GM21825 (cell line): ENCODE measurements at regions not wholly inside any gene's neighbourhood (a gene's known extent, or its start where the extent isn't known, plus 50 kb on each side); places are given as distances from the start of the nearest gene placed in this dataset.

Experiments
- ATAC-seq: cut with Tn5 transposase; IDR thresholded peaks from one replicate; pipeline ENCODE4 v1.9.1; 2021; ENCODE audit warnings: mild to moderate bottlenecking, moderate library complexity; ENCODE audit not compliant: unreplicated experiment

GRCh38 chr11:71311928-71312510, 59.6 kb upstream of the SHANK2 start:
- ATAC-seq, result no peak

GRCh38 chr11:71311176-71311925, 59.0 kb upstream of the SHANK2 start:
- no peak for ATAC-seq

- no peak for ATAC-seq
Measured at GRCh38 chr11:71310184-71310583, 57.8 kb upstream of the SHANK2 start.

DNA sequence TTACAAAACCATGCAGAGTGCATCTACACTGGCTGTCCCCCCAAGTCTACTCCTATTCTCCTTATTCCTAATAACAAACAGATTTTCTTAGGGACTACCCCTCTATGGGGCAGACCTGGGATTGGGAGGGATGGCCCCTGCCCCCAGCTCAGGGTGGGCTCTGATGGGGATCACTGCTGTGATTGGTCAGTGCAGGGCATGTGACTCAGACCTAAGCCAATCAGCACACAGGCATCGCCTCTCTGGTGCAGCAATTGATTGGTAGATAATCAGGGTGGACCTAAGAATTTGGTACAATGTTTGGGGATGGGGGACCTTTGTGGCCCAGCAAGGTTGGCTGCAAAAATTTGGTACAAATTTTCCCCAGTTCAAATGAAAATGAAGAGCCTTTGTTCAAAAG, 57.2 kb upstream of the SHANK2 start:
- no peak for ATAC-seq

- ATAC-seq, result no peak
Measured at GRCh38 chr11:71309181-71309580, 56.8 kb upstream of the SHANK2 start.

- ATAC-seq, result no peak
Measured at GRCh38 chr11:71307811-71308645, 55.7 kb upstream of the SHANK2 start.

DNA sequence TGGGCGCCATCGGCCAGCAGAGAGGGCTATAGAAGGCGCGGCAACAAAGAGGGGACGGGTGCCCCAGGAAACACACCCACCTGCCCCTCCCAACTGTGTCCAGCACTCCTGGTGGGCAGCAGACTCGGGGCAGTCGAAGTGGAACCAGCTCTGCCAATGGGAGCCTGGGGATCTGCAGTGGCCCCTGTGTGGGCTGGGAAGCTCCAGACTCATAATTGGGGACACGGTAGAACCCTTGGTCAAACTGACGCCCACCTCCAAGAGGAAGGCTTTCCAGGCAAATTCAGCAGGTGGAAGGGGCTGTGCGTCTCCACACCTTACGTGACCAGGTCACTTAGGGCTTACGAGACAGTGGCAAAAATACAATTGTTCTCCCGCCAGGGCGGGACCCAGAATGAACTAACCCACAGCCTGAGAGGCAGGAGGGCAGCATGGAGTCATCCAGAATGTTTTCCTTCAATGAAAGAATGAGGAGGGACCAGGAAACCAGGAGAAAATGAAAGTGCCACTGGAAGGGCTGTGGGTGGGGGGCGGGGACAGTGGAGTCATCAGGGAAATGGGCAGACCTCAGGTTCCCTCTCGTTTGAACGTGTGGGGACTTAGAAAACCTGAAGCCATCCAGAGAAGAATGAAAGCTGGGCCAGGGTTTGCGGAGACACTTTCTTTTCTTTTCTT, 53.2 kb upstream of the SHANK2 start:
- ATAC-seq, result no peak

- no peak for ATAC-seq
Measured at GRCh38 chr11:71305041-71305440, 52.7 kb upstream of the SHANK2 start.

GRCh38 chr11:71304491-71304890, 52.1 kb upstream of the SHANK2 start:
- no peak for ATAC-seq

DNA sequence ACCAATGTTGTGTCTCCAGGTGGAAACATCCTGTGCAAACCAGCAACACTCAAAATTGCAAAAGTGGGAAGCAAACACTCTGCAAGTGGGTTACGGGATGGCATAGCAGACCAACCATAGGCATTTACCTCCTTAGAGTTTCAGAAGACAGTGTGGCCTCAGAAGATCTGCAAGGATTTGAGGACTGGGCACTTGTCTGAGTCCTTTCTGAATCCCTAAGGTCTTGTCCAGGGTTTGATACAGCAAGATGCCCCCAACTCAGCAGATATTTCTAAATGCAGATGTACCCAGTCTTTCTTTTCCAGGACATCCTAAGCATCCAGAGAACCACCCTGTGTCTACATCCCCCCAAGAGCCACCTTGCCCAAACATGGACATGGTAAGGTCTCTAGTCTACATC, 51.7 kb upstream of the SHANK2 start:
- no peak for ATAC-seq

DNA sequence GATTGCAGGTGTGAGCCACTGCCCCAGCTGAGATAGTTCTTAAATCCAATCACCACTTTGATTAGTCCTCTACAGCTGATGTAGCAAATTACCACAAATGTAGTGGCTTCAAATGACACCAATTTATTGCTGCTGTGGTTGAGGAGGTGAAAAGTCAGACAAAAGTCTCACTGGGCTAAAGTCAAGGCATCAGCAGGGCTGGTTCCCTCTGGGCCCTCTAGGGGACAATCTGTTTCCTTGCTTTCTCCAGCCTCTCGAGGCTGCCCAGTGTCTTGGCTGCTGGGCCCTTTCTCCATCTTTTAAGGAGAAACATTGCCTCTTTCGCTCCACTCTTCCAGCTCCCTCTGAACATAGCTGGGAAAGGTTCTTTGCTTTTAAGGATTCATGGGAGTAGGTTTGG, 50.5 kb upstream of the SHANK2 start:
- ATAC-seq, result no peak

DNA sequence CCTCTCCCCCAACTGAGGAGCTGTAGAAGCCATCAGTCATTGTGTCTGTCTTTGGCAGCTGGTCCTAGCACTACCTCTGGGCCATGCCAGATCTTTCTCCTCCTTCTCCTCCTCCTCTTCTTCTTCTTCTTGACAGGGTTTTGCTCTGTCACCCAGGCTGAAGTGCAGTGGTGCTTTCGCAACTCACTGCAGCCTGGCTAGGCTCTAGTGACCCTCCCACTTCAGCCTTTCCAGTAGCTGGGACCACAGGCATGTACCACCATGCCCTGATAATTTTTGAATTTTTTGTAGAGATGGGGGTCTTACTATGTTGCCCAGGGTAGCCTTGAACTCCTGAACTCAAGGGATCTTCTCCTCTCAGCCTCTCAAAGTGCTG, 50.1 kb upstream of the SHANK2 start:
- ATAC-seq, result no peak
